Gastroesophageal sphincter (tissue), 3 donors: ENCODE measurements at regions not wholly inside any gene's neighbourhood (a gene's known extent, or its start where the extent isn't known, plus 50 kb on each side); places are given as distances from the start of the nearest gene placed in this dataset.

ENCODE experiments used
- EP300 ChIP-seq: sonication (generic); formaldehyde crosslinking; IDR thresholded peaks from one replicate; pipeline ENCODE4 v1.6.1; 2017; ENCODE audit warnings: antibody characterized with exemption, mild to moderate bottlenecking
- POLR2A ChIP-seq, 2 donors: fragments of 450-650 bp; IDR thresholded peaks; one replicate each; pipeline ENCODE4 v1.6.1; 2017; ENCODE audit warnings: antibody characterized with exemption in 2 of 2, mild to moderate bottlenecking in 2 of 2, moderate library complexity in 1 of 2
- TF ChIP-seq, protein P1 (sequence below), 4 experiments: fragments of 200-600 bp in 2 of 4; fragments of 450-650 bp in 2 of 4; sonication (generic) in 1 of 4; IDR thresholded peaks; one replicate each; pipeline ENCODE4 v1.5.1; 2017 to 2019; ENCODE audit warnings: antibody characterized with exemption in 4 of 4, mild to moderate bottlenecking in 2 of 4, moderate library complexity in 2 of 4

DNA sequence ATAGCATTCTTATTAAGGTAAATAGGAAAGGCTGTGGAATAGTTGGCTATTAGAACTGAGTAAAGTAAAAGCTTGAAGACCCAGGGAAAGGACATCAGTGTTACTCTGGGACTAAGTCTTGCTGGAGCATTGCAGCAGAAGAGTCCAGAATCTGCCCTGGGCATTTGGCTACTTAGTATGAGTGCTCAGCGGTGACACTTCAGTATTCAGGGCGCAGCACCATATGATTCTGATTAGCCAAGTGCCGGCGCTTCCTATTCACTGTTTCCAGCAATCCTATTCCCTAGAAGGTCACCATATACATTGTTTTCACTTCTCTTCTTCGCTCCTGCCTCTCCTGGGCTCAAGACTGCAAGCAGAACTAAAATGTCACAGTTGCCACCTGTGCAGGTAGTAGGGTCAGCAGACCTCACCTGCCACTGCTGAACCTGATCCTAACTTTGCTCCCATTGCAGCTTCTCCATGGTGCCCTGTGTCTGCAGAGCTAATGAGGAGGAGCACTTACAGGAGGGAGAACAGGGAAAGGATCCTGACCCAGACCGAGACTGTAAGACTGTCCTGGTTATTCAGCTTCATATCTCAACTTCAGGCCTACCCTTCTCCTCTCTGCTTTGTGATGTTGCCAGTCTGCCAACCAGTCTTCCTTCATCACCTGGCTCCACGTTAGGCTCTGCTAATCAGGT is 313.6 kb upstream of the PIK3R1 start:
- TF ChIP-seq, protein P1, sequence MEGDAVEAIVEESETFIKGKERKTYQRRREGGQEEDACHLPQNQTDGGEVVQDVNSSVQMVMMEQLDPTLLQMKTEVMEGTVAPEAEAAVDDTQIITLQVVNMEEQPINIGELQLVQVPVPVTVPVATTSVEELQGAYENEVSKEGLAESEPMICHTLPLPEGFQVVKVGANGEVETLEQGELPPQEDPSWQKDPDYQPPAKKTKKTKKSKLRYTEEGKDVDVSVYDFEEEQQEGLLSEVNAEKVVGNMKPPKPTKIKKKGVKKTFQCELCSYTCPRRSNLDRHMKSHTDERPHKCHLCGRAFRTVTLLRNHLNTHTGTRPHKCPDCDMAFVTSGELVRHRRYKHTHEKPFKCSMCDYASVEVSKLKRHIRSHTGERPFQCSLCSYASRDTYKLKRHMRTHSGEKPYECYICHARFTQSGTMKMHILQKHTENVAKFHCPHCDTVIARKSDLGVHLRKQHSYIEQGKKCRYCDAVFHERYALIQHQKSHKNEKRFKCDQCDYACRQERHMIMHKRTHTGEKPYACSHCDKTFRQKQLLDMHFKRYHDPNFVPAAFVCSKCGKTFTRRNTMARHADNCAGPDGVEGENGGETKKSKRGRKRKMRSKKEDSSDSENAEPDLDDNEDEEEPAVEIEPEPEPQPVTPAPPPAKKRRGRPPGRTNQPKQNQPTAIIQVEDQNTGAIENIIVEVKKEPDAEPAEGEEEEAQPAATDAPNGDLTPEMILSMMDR (IDR thresholded peaks at IDR 0.05) = no peak
- TF ChIP-seq POLR2A (IDR thresholded peaks at IDR 0.05) (no peak), EP300 (no peak)
